ENCODE measurements at regions not wholly inside any gene's neighbourhood (a gene's known extent, or its start where the extent isn't known, plus 50 kb on each side); places are given as distances from the start of the nearest gene placed in this dataset.

GRCh38 chr18:28863396-28863795 lies 686.5 kb upstream of the CDH2 start:
- ChIA-PET POLR2A (ENCODE audit: low non-redundant PET) (no interaction called here), CTCF (no interaction called here)
- no peaks in the 10 kb centered on the region for H3K27me3 ChIP-seq (replicated peaks; ENCODE audit: insufficient read depth, low read depth, low read length, poor library complexity)
- intact Hi-C loops (cut with micrococcal nuclease; ENCODE audit: unreplicated experiment), result no loop called here
- H3K9me3 ChIP-seq (ENCODE audit: low read depth, low read length, poor library complexity, severe bottlenecking), result no peaks in the 10 kb centered on the region
- H3K4me3 ChIP-seq (ENCODE audit: low read depth, low read length, poor library complexity, severe bottlenecking), result no peak overlapping the region
- BruUV-seq (replicated peaks), result no TSS peak
- DNase-seq (ENCODE audit: low spot score), result no peak
- no peaks in the 10 kb centered on the region for H3K4me1 ChIP-seq (ENCODE audit: insufficient read depth, low read length, poor library complexity, severe bottlenecking)
- no peak overlapping the region for H3K27ac ChIP-seq (ENCODE audit: low read depth, low read length, poor library complexity, severe bottlenecking)
- no peaks in the 10 kb centered on the region for H3K36me3 ChIP-seq (ENCODE audit: insufficient read depth, low read length, poor library complexity, severe bottlenecking)
- TF ChIP-seq EZH2 (IDR thresholded peaks at IDR 0.05; ENCODE audit: borderline replicate concordance, low read depth, low read length, poor library complexity, severe bottlenecking) (no peak), CTCF (conservative IDR thresholded peaks at IDR 0.05; ENCODE audit: low read depth, low read length) (no peak)

GRCh38 chr18:28858248-28858647 lies 681.3 kb upstream of the CDH2 start:
- H3K4me1 ChIP-seq (ENCODE audit: insufficient read depth, low read length, poor library complexity, severe bottlenecking), result peaks cover 17% of the 10 kb centered on the region
- H3K36me3 ChIP-seq (ENCODE audit: insufficient read depth, low read length, poor library complexity, severe bottlenecking), result no peaks in the 10 kb centered on the region
- no peaks in the 10 kb centered on the region for H3K9me3 ChIP-seq (ENCODE audit: low read depth, low read length, poor library complexity, severe bottlenecking)
- ChIA-PET POLR2A (ENCODE audit: low non-redundant PET) (no interaction called here), CTCF (no interaction called here)
- H3K4me3 ChIP-seq (ENCODE audit: low read depth, low read length, poor library complexity, severe bottlenecking), result no peak overlapping the region
- H3K27me3 ChIP-seq (replicated peaks; ENCODE audit: insufficient read depth, low read depth, low read length, poor library complexity), result no peaks in the 10 kb centered on the region
- TF ChIP-seq CTCF (conservative IDR thresholded peaks at IDR 0.05; ENCODE audit: low read depth, low read length) (no peak), EZH2 (IDR thresholded peaks at IDR 0.05; ENCODE audit: borderline replicate concordance, low read depth, low read length, poor library complexity, severe bottlenecking) (no peak)
- intact Hi-C loops (cut with micrococcal nuclease; ENCODE audit: unreplicated experiment), result no loop called here
- no peak for DNase-seq (ENCODE audit: low spot score)
- no peak overlapping the region for H3K27ac ChIP-seq (ENCODE audit: low read depth, low read length, poor library complexity, severe bottlenecking)
- BruUV-seq (replicated peaks), result no TSS peak

GRCh38 chr18:28855989-28856388 lies 679.1 kb upstream of the CDH2 start:
- BruUV-seq (replicated peaks), result no TSS peak
- Histone ChIP-seq H3K27ac (ENCODE audit: low read depth, low read length, poor library complexity, severe bottlenecking) (no peak overlapping the region), H3K4me1 (ENCODE audit: insufficient read depth, low read length, poor library complexity, severe bottlenecking) (peaks cover 17% of the 10 kb centered on the region), H3K27me3 (replicated peaks; ENCODE audit: insufficient read depth, low read depth, low read length, poor library complexity) (no peaks in the 10 kb centered on the region), H3K4me3 (ENCODE audit: low read depth, low read length, poor library complexity, severe bottlenecking) (no peak overlapping the region), H3K36me3 (ENCODE audit: insufficient read depth, low read length, poor library complexity, severe bottlenecking) (no peaks in the 10 kb centered on the region), H3K9me3 (ENCODE audit: low read depth, low read length, poor library complexity, severe bottlenecking) (no peaks in the 10 kb centered on the region)
- ChIA-PET POLR2A (ENCODE audit: low non-redundant PET) (no interaction called here), CTCF (no interaction called here)
- no peak for TF ChIP-seq CTCF (conservative IDR thresholded peaks at IDR 0.05; ENCODE audit: low read depth, low read length)
- no peak for TF ChIP-seq EZH2 (IDR thresholded peaks at IDR 0.05; ENCODE audit: borderline replicate concordance, low read depth, low read length, poor library complexity, severe bottlenecking)
- intact Hi-C loops (cut with micrococcal nuclease; ENCODE audit: unreplicated experiment), result no loop called here
- DNase-seq (ENCODE audit: low spot score), result no peak

All from A673 (cell line).